PC-3 (cell line): ENCODE measurements at regions not wholly inside any gene's neighbourhood (a gene's known extent, or its start where the extent isn't known, plus 50 kb on each side); places are given as distances from the start of the nearest gene placed in this dataset.

ENCODE experiments used
- ATAC-seq: fragments of 200-7000 bp; cut with Tn5 transposase; 2 replicates; pipeline ENCODE4 v1.9.1; 2020; ENCODE audit warnings: mild to moderate bottlenecking, moderate library complexity
- BruUV-seq: library from RNA; stranded (reverse); fragments of 400-500 nt; replicated peaks from 2 replicates; lab custom pipeline; 2021; lab: Mats Ljungman, UMichigan
- CTCF ChIA-PET: fragments of 300-600 bp; sonication (Branson Sonifier 250); formaldehyde crosslinking; loops from one replicate; lab custom pipeline; 2022; ENCODE audit warnings: antibody characterized with exemption; lab: Charles Lee
- POLR2A ChIA-PET: fragments of 300-600 bp; sonication (Branson Sonifier 250); formaldehyde crosslinking; loops from one replicate; lab custom pipeline; 2022; ENCODE audit warnings: antibody characterized with exemption; ENCODE audit not compliant: unreplicated experiment; lab: Charles Lee
- DNase-seq: peaks from one replicate; pipeline ENCODE4 v3.0.0-alpha.2; 2015
- H2AFZ ChIP-seq: fragments of 300-600 bp; sonication (generic); 2 replicates; pipeline ENCODE4 v1.6.0; 2016; ENCODE audit warnings: antibody characterized with exemption, low read length
- H3F3A ChIP-seq: fragments of 300-600 bp; sonication (generic); one replicate; pipeline ENCODE4 v1.6.0; 2017; ENCODE audit warnings: antibody characterized with exemption, low read length, control low read depth, mild to moderate bottlenecking; ENCODE audit not compliant: unreplicated experiment
- H3K27ac ChIP-seq: fragments of 300-600 bp; sonication (generic); 2 replicates; pipeline ENCODE4 v1.5.1; 2016; ENCODE audit warnings: mild to moderate bottlenecking, low read length
- H3K27me3 ChIP-seq: fragments of 300-600 bp; sonication (generic); 2 replicates; pipeline ENCODE4 v1.6.1; 2016; ENCODE audit warnings: low read length, mixed read lengths
- H3K36me3 ChIP-seq: fragments of 300-600 bp; sonication (generic); 2 replicates; pipeline ENCODE4 v1.6.1; 2016; ENCODE audit warnings: low read depth, mixed run types, low read length, mixed read lengths
- H3K4me1 ChIP-seq: fragments of 300-600 bp; sonication (generic); 2 replicates; pipeline ENCODE4 v1.5.1; 2016; ENCODE audit warnings: low read length; ENCODE audit not compliant: insufficient read depth
- H3K4me2 ChIP-seq: fragments of 300-600 bp; sonication (generic); 2 replicates; pipeline ENCODE4 v1.6.0; 2016; ENCODE audit warnings: low read length
- H3K4me3 ChIP-seq: fragments of 300-600 bp; sonication (generic); 2 replicates; pipeline ENCODE4 v1.5.1; 2016; ENCODE audit warnings: mild to moderate bottlenecking, low read length, mixed read lengths
- H3K79me2 ChIP-seq: fragments of 300-600 bp; sonication (generic); 2 replicates; pipeline ENCODE4 v1.6.1; 2017; ENCODE audit warnings: low read length, mixed read lengths
- H3K9ac ChIP-seq: fragments of 300-600 bp; sonication (generic); 2 replicates; pipeline ENCODE4 v1.6.0; 2016; ENCODE audit warnings: mild to moderate bottlenecking, low read length
- H3K9me2 ChIP-seq: fragments of 300-600 bp; sonication (generic); replicated peaks from 2 replicates; pipeline ENCODE4 v1.6.1; 2016; ENCODE audit warnings: mixed run types, low read length, mixed read lengths
- H3K9me3 ChIP-seq: fragments of 300-600 bp; sonication (generic); 2 replicates; pipeline ENCODE4 v1.6.1; 2016; ENCODE audit warnings: low read length, mixed read lengths
- H4K20me1 ChIP-seq: fragments of 300-600 bp; sonication (generic); 2 replicates; pipeline ENCODE4 v1.6.1; 2016; ENCODE audit warnings: low read length, mixed read lengths
- EZH2 ChIP-seq: fragments of 300-600 bp; sonication (generic); IDR thresholded peaks from one replicate; pipeline ENCODE4 v1.6.1; 2017; ENCODE audit warnings: antibody characterized with exemption, mild to moderate bottlenecking, low read length; ENCODE audit not compliant: unreplicated experiment
- EZH2phosphoT487 ChIP-seq: fragments of 300-600 bp; sonication (generic); IDR thresholded peaks from 2 replicates; pipeline ENCODE4 v1.6.1; 2018; ENCODE audit warnings: mild to moderate bottlenecking, antibody characterized with exemption, low read length, borderline replicate concordance
- intact Hi-C: fragments of 100-400 bp; cut with micrococcal nuclease; formaldehyde crosslinking; loops from 2 replicates; pipeline ENCODE4 v1.9.0; 2023
- TF ChIP-seq, protein P1 (sequence below): fragments of 300-600 bp; sonication (generic); conservative IDR thresholded peaks from 2 replicates; pipeline ENCODE4 v1.5.1; 2017; ENCODE audit warnings: antibody characterized with exemption, low read depth, mild to moderate bottlenecking, low read length

GRCh38 chr9:8234316-8234715 lies 434.7 kb upstream of the DMAC1 start:
- H3F3A ChIP-seq = no peaks in the 10 kb centered on the region
- intact Hi-C loops = no loop called here
- DNase-seq (no peak), ATAC-seq (no peak)
- H3K36me3 ChIP-seq = no peaks in the 10 kb centered on the region
- ChIA-PET POLR2A (no interaction called here), CTCF (no interaction called here)
- H3K4me1 ChIP-seq = no peaks in the 10 kb centered on the region
- no peaks in the 10 kb centered on the region for H4K20me1 ChIP-seq
- no peaks in the 10 kb centered on the region for H3K9me2 ChIP-seq
- H2AFZ ChIP-seq = no peak overlapping the region
- no peak overlapping the region for H3K4me3 ChIP-seq
- no peaks in the 10 kb centered on the region for H3K79me2 ChIP-seq
- no peak for TF ChIP-seq EZH2phosphoT487
- TF ChIP-seq, protein P1, sequence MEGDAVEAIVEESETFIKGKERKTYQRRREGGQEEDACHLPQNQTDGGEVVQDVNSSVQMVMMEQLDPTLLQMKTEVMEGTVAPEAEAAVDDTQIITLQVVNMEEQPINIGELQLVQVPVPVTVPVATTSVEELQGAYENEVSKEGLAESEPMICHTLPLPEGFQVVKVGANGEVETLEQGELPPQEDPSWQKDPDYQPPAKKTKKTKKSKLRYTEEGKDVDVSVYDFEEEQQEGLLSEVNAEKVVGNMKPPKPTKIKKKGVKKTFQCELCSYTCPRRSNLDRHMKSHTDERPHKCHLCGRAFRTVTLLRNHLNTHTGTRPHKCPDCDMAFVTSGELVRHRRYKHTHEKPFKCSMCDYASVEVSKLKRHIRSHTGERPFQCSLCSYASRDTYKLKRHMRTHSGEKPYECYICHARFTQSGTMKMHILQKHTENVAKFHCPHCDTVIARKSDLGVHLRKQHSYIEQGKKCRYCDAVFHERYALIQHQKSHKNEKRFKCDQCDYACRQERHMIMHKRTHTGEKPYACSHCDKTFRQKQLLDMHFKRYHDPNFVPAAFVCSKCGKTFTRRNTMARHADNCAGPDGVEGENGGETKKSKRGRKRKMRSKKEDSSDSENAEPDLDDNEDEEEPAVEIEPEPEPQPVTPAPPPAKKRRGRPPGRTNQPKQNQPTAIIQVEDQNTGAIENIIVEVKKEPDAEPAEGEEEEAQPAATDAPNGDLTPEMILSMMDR = no peak
- H3K27ac ChIP-seq = no peak overlapping the region
- no peak overlapping the region for H3K4me2 ChIP-seq
- no peak overlapping the region for H3K9ac ChIP-seq
- no peaks in the 10 kb centered on the region for H3K27me3 ChIP-seq
- BruUV-seq = no TSS peak
- no peaks in the 10 kb centered on the region for H3K9me3 ChIP-seq

DNA sequence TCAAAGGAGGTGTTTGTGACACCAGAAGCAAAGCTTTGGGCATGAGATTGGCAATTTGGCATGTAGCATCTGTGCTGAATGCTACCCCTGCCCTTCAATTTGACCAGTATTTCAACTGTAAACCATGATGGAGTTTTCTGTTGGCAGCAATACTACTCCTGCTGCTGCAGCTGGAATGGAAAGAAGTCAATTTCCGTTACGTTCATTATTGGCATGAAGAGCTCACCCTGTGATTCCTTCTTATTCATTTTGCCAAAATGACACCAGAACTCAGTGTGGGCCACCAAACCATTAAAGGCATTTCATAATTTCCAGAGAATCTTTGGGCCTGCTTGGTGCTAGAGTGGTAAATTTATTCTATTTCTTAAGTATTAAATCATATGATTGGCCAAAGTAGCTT lies 433.1 kb upstream of the DMAC1 start:
- H3K9ac ChIP-seq = no peak overlapping the region
- H3K27me3 ChIP-seq = no peaks in the 10 kb centered on the region
- no peaks in the 10 kb centered on the region for H3K9me3 ChIP-seq
- H3K79me2 ChIP-seq = no peaks in the 10 kb centered on the region
- ATAC-seq = no peak
- H3F3A ChIP-seq = no peaks in the 10 kb centered on the region
- H2AFZ ChIP-seq = no peak overlapping the region
- no peaks in the 10 kb centered on the region for H3K9me2 ChIP-seq
- H3K4me1 ChIP-seq = no peaks in the 10 kb centered on the region
- H3K27ac ChIP-seq = no peak overlapping the region
- intact Hi-C loops = no loop called here
- BruUV-seq = no TSS peak
- ChIA-PET POLR2A (no interaction called here), CTCF (no interaction called here)
- no peak overlapping the region for H3K4me2 ChIP-seq
- TF ChIP-seq, protein P1 = no peak
- TF ChIP-seq EZH2phosphoT487 (no peak), EZH2 (no peak)
- DNase-seq = no peak
- H4K20me1 ChIP-seq = no peaks in the 10 kb centered on the region
- H3K4me3 ChIP-seq = no peak overlapping the region
- H3K36me3 ChIP-seq = no peaks in the 10 kb centered on the region

GRCh38 chr9:8229226-8229625 lies 429.6 kb upstream of the DMAC1 start:
- ATAC-seq (no peak), DNase-seq (no peak)
- no peaks in the 10 kb centered on the region for H3K9me2 ChIP-seq
- H2AFZ ChIP-seq = no peak overlapping the region
- TF ChIP-seq, protein P1 = no peak
- no peak overlapping the region for H3K27ac ChIP-seq
- no peaks in the 10 kb centered on the region for H3K36me3 ChIP-seq
- H3K27me3 ChIP-seq = no peaks in the 10 kb centered on the region
- POLR2A ChIA-PET = no interaction called here
- H4K20me1 ChIP-seq = no peaks in the 10 kb centered on the region
- no peaks in the 10 kb centered on the region for H3K4me1 ChIP-seq
- no peaks in the 10 kb centered on the region for H3F3A ChIP-seq
- CTCF ChIA-PET = no interaction called here
- H3K9ac ChIP-seq = no peak overlapping the region
- BruUV-seq = no TSS peak
- intact Hi-C loops = no loop called here
- no peak overlapping the region for H3K4me3 ChIP-seq
- no peaks in the 10 kb centered on the region for H3K79me2 ChIP-seq
- no peaks in the 10 kb centered on the region for H3K9me3 ChIP-seq
- no peak overlapping the region for H3K4me2 ChIP-seq
